ENCODE measurements at regions not wholly inside any gene's neighbourhood (a gene's known extent, or its start where the extent isn't known, plus 50 kb on each side); places are given as distances from the start of the nearest gene placed in this dataset.

GRCh38 chr2:114156366-114157056 lies 266.6 kb downstream of the ACTR3 start:
- DNase-seq (ENCODE audit: low spot score) = no peak
- Histone ChIP-seq H3K27ac (no peak overlapping the region), H3K4me3 (no peak overlapping the region)
- no peak for TF ChIP-seq CTCF (IDR thresholded peaks at IDR 0.05)

GRCh38 chr2:114157057-114157385 lies 267.1 kb downstream of the ACTR3 start:
- no peak overlapping the region for H3K4me3 ChIP-seq
- no peak overlapping the region for H3K27ac ChIP-seq
- no peak for TF ChIP-seq CTCF (IDR thresholded peaks at IDR 0.05)
- DNase-seq (ENCODE audit: low spot score) = no peak

- no peak for TF ChIP-seq CTCF (IDR thresholded peaks at IDR 0.05)
- Histone ChIP-seq H3K27ac (no peak overlapping the region), H3K4me3 (no peak overlapping the region)
- no peak for DNase-seq (ENCODE audit: low spot score)
Measured at GRCh38 chr2:114160263-114160981, 270.5 kb downstream of the ACTR3 start.

GRCh38 chr2:114161371-114161770 lies 271.5 kb downstream of the ACTR3 start:
- no peak for DNase-seq (ENCODE audit: low spot score)
- H3K27ac ChIP-seq = no peak overlapping the region
- no peak overlapping the region for H3K4me3 ChIP-seq
- TF ChIP-seq CTCF (IDR thresholded peaks at IDR 0.05) = no peak

GRCh38 chr2:114167799-114168198 lies 274.6 kb upstream of the DPP10 start:
- TF ChIP-seq CTCF (IDR thresholded peaks at IDR 0.05) = no peak
- no peak for DNase-seq (ENCODE audit: low spot score)
- Histone ChIP-seq H3K4me3 (no peak overlapping the region), H3K27ac (no peak overlapping the region)

- DNase-seq (ENCODE audit: low spot score) = no peak
- no peak overlapping the region for H3K27ac ChIP-seq
- no peak for TF ChIP-seq CTCF (IDR thresholded peaks at IDR 0.05)
- no peak overlapping the region for H3K4me3 ChIP-seq
Measured at GRCh38 chr2:114170070-114170469, 272.4 kb upstream of the DPP10 start.

DNA sequence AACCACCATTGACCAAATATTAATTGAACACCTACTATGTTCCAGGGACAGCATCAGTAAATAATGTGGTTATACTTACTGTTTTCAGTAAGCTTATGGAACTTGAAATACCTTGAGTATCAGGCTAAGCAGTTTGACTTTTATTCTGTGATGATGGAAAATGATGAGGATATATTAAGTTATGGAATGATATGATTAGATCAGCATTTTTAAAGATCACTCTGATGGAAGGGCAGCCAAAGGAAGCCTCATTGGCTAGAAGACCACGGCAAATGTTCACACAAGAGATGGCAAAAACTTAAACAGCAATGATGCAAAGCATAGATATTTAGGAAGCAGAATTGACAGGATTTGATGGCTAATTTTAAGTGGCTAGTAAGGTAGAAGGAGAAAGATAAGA lies 266.9 kb upstream of the DPP10 start:
- H3K4me3 ChIP-seq = no peak overlapping the region
- TF ChIP-seq CTCF (IDR thresholded peaks at IDR 0.05) = no peak
- no peak for DNase-seq (ENCODE audit: low spot score)
- no peak overlapping the region for H3K27ac ChIP-seq

All from coronary artery (tissue), 2 donors.